DND-41 (cell line): ENCODE measurements at regions not wholly inside any gene's neighbourhood (a gene's known extent, or its start where the extent isn't known, plus 50 kb on each side); places are given as distances from the start of the nearest gene placed in this dataset.

ENCODE experiments used
- ATAC-seq: fragments of 200-7000 bp; cut with Tn5 transposase; 3 replicates; pipeline ENCODE4 v1.9.1; 2021; ENCODE audit warnings: low read depth; ENCODE audit not compliant: insufficient read depth
- DNase-seq: peaks from one replicate; pipeline ENCODE4 v3.0.0-alpha.2; 2020
- H2AFZ ChIP-seq: 2 replicates; pipeline ENCODE4 v1.6.0; 2012; ENCODE audit warnings: low read depth, low read length
- H3K27ac ChIP-seq: 2 replicates; pipeline ENCODE4 v1.5.1; 2012; ENCODE audit warnings: low read length, inconsistent platforms
- H3K27me3 ChIP-seq: fragments of 200-600 bp; sonication (generic); 2 replicates; pipeline ENCODE4 v1.6.0; 2012; ENCODE audit warnings: low read length, mild to moderate bottlenecking, inconsistent platforms; ENCODE audit not compliant: insufficient read depth, poor library complexity
- H3K36me3 ChIP-seq: 2 replicates; pipeline ENCODE4 v1.5.1; 2012; ENCODE audit warnings: low read length, inconsistent platforms; ENCODE audit not compliant: insufficient read depth
- H3K4me1 ChIP-seq: 2 replicates; pipeline ENCODE4 v1.5.1; 2012; ENCODE audit warnings: mild to moderate bottlenecking, low read length; ENCODE audit not compliant: insufficient read depth
- H3K4me2 ChIP-seq: 2 replicates; pipeline ENCODE4 v1.6.0; 2012; ENCODE audit warnings: mild to moderate bottlenecking, moderate library complexity, low read length, inconsistent platforms; ENCODE audit not compliant: insufficient read depth
- H3K4me3 ChIP-seq, 2 experiments: fragments of 200-600 bp in 1 of 2; shearing (Covaris generic) in 1 of 2; 2 replicates each; pipeline ENCODE4 v1.5.1; 2012 to 2016; ENCODE audit warnings: inconsistent platforms in 2 of 2, low read length in 2 of 2, mild to moderate bottlenecking in 2 of 2, low read depth in 1 of 2, moderate library complexity in 1 of 2
- H3K79me2 ChIP-seq: 2 replicates; pipeline ENCODE4 v1.6.0; 2012; ENCODE audit warnings: low read length, inconsistent platforms; ENCODE audit not compliant: insufficient read depth
- H3K9ac ChIP-seq: 2 replicates; pipeline ENCODE4 v1.6.0; 2012; ENCODE audit warnings: low read depth, mild to moderate bottlenecking, inconsistent platforms, low read length, moderate library complexity
- H3K9me3 ChIP-seq: 2 replicates; pipeline ENCODE4 v1.5.1; 2012; ENCODE audit warnings: low read length, moderate library complexity, mild to moderate bottlenecking, inconsistent platforms; ENCODE audit not compliant: insufficient read depth, severe bottlenecking
- H4K20me1 ChIP-seq: 2 replicates; pipeline ENCODE4 v1.6.0; 2012; ENCODE audit warnings: low read length; ENCODE audit not compliant: insufficient read depth
- EZH2 ChIP-seq: IDR thresholded peaks from 3 replicates; pipeline ENCODE4 v1.6.1; 2012; ENCODE audit warnings: borderline replicate concordance, low read depth, mild to moderate bottlenecking, moderate library complexity, low read length, inconsistent platforms; ENCODE audit not compliant: severe bottlenecking
- TF ChIP-seq, protein P1 (sequence below): IDR thresholded peaks from 2 replicates; pipeline ENCODE4 v1.5.1; 2012; ENCODE audit warnings: borderline replicate concordance, low read length, moderate library complexity, mild to moderate bottlenecking; ENCODE audit not compliant: poor library complexity, severe bottlenecking; ENCODE audit errors: extremely low read depth

- Histone ChIP-seq H3K9ac (no peak overlapping the region), H4K20me1 (no peaks in the 10 kb centered on the region), H3K4me1 (no peaks in the 10 kb centered on the region), H3K4me3 (no peak overlapping the region), H3K27me3 (no peaks in the 10 kb centered on the region), H3K9me3 (no peaks in the 10 kb centered on the region), H3K36me3 (no peaks in the 10 kb centered on the region), H3K27ac (no peak overlapping the region), H3K4me2 (no peak overlapping the region), H2AFZ (no peak overlapping the region), H3K79me2 (no peaks in the 10 kb centered on the region)
- DNase-seq (no peak), ATAC-seq (no peak)
- TF ChIP-seq, protein P1, sequence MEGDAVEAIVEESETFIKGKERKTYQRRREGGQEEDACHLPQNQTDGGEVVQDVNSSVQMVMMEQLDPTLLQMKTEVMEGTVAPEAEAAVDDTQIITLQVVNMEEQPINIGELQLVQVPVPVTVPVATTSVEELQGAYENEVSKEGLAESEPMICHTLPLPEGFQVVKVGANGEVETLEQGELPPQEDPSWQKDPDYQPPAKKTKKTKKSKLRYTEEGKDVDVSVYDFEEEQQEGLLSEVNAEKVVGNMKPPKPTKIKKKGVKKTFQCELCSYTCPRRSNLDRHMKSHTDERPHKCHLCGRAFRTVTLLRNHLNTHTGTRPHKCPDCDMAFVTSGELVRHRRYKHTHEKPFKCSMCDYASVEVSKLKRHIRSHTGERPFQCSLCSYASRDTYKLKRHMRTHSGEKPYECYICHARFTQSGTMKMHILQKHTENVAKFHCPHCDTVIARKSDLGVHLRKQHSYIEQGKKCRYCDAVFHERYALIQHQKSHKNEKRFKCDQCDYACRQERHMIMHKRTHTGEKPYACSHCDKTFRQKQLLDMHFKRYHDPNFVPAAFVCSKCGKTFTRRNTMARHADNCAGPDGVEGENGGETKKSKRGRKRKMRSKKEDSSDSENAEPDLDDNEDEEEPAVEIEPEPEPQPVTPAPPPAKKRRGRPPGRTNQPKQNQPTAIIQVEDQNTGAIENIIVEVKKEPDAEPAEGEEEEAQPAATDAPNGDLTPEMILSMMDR = no peak
- no peak for TF ChIP-seq EZH2
Measured at GRCh38 chr11:37598381-37598780, 1000.3 kb upstream of the RAG2 start.

- no peaks in the 10 kb centered on the region for H3K4me1 ChIP-seq
- no peak for DNase-seq
- H3K36me3 ChIP-seq = no peaks in the 10 kb centered on the region
- ATAC-seq = no peak
- H3K79me2 ChIP-seq = no peaks in the 10 kb centered on the region
- H3K4me2 ChIP-seq = no peak overlapping the region
- H3K4me3 ChIP-seq = no peak overlapping the region
- no peaks in the 10 kb centered on the region for H3K27me3 ChIP-seq
- no peak overlapping the region for H2AFZ ChIP-seq
- H4K20me1 ChIP-seq = no peaks in the 10 kb centered on the region
- H3K9me3 ChIP-seq = no peaks in the 10 kb centered on the region
- no peak overlapping the region for H3K9ac ChIP-seq
- no peak for TF ChIP-seq EZH2
- TF ChIP-seq, protein P1 = no peak
- no peak overlapping the region for H3K27ac ChIP-seq
Measured at GRCh38 chr11:37597776-37598175, 999.7 kb upstream of the RAG2 start.

GRCh38 chr11:37595845-37596244 is 997.8 kb upstream of the RAG2 start:
- Histone ChIP-seq H3K79me2 (no peaks in the 10 kb centered on the region), H3K27ac (no peak overlapping the region), H2AFZ (no peak overlapping the region), H3K9me3 (no peaks in the 10 kb centered on the region), H3K4me1 (no peaks in the 10 kb centered on the region), H3K4me3 (no peak overlapping the region), H3K27me3 (no peaks in the 10 kb centered on the region), H3K4me2 (no peak overlapping the region), H4K20me1 (no peaks in the 10 kb centered on the region), H3K9ac (no peak overlapping the region), H3K36me3 (no peaks in the 10 kb centered on the region)
- DNase-seq = no peak
- ATAC-seq = no peak
- TF ChIP-seq, protein P1 = no peak
- no peak for TF ChIP-seq EZH2

DNA sequence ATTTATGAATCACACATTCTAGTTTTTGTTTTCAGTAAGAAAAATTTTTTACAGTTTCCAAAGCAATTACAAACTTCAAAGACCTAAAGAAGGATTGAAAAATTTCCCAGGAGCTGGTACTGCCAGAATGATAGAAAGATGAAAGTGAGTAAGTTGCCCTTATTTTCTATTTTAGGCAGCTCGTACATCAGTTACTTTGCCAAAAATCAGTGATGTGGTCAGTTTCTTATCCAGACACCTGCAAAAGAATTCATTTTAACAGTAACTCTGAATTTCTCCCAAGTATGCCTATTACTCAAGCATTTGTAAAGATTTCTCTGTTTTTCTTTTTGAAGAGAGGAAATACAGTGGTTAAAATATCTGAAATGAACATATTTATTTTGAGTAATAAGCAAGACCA is 976.3 kb upstream of the RAG2 start:
- Histone ChIP-seq H3K9ac (no peak overlapping the region), H3K27ac (no peak overlapping the region), H3K4me3 (no peak overlapping the region), H3K4me2 (no peak overlapping the region), H3K79me2 (no peaks in the 10 kb centered on the region), H3K27me3 (no peaks in the 10 kb centered on the region), H3K4me1 (no peaks in the 10 kb centered on the region), H3K9me3 (no peaks in the 10 kb centered on the region), H2AFZ (no peak overlapping the region), H3K36me3 (no peaks in the 10 kb centered on the region), H4K20me1 (no peaks in the 10 kb centered on the region)
- DNase-seq (no peak), ATAC-seq (no peak)
- no peak for TF ChIP-seq EZH2
- TF ChIP-seq, protein P1 = no peak
